22Rv1 (cell line): ENCODE measurements at regions not wholly inside any gene's neighbourhood (a gene's known extent, or its start where the extent isn't known, plus 50 kb on each side); places are given as distances from the start of the nearest gene placed in this dataset.

Source experiments
- CTCF ChIP-seq: fragments of 450-650 bp; IDR thresholded peaks from 2 replicates; pipeline ENCODE4 v1.5.1; 2017; ENCODE audit warnings: mild to moderate bottlenecking
- ZFX ChIP-seq: fragments of 450-650 bp; IDR thresholded peaks from 2 replicates; pipeline ENCODE4 v1.6.1; 2017; ENCODE audit warnings: antibody characterized with exemption, borderline replicate concordance

- no peak for TF ChIP-seq CTCF
- no peak for TF ChIP-seq ZFX
Observed at GRCh38 chr1:30149226-30149625, 574.2 kb downstream of the MATN1 start.
